Neuronal stem cell (in vitro differentiated cells): ENCODE measurements at regions not wholly inside any gene's neighbourhood (a gene's known extent, or its start where the extent isn't known, plus 50 kb on each side); places are given as distances from the start of the nearest gene placed in this dataset.

ENCODE experiments used
- DNase-seq: peaks from one replicate; pipeline ENCODE4 v3.0.0-alpha.2; 2013; ENCODE audit warnings: low spot score
- H2AFZ ChIP-seq: one replicate; pipeline ENCODE4 v1.6.1; 2013; ENCODE audit warnings: mild to moderate bottlenecking, low read length, inconsistent platforms
- H2AK5ac ChIP-seq: 2 replicates; pipeline ENCODE4 v1.6.1; 2013; ENCODE audit warnings: low read depth, mild to moderate bottlenecking, inconsistent platforms, low read length, moderate library complexity, mixed read lengths
- H2BK120ac ChIP-seq: 2 replicates; pipeline ENCODE4 v1.6.1; 2013; ENCODE audit warnings: low read depth, mild to moderate bottlenecking, inconsistent platforms, low read length, moderate library complexity, mixed read lengths
- H2BK12ac ChIP-seq: one replicate; pipeline ENCODE4 v1.6.1; 2013; ENCODE audit warnings: low read length, inconsistent platforms
- H2BK15ac ChIP-seq: 2 replicates; pipeline ENCODE4 v1.6.1; 2013; ENCODE audit warnings: mild to moderate bottlenecking, low read length, inconsistent platforms, mixed read lengths
- H2BK5ac ChIP-seq: one replicate; pipeline ENCODE4 v1.6.1; 2013; ENCODE audit warnings: inconsistent platforms, mild to moderate bottlenecking, low read length, moderate library complexity
- H3K14ac ChIP-seq: one replicate; pipeline ENCODE4 v1.6.1; 2013; ENCODE audit warnings: low read length, inconsistent platforms
- H3K18ac ChIP-seq: 2 replicates; pipeline ENCODE4 v1.6.1; 2013; ENCODE audit warnings: low read length, inconsistent platforms
- H3K23ac ChIP-seq: 2 replicates; pipeline ENCODE4 v1.6.1; 2013; ENCODE audit warnings: low read depth, mild to moderate bottlenecking, mixed read lengths, low read length, inconsistent platforms; ENCODE audit not compliant: poor library complexity
- H3K27ac ChIP-seq: replicated peaks from 3 replicates; pipeline ENCODE4 v1.5.1; 2013; ENCODE audit warnings: low read length, inconsistent platforms
- H3K27me3 ChIP-seq, 3 experiments: 2 replicates each; pipeline ENCODE4 v1.6.1; 2013; ENCODE audit warnings: low read length in 3 of 3, mild to moderate bottlenecking in 2 of 3, inconsistent platforms in 1 of 3, low read depth in 1 of 3, mixed read lengths in 1 of 3, moderate library complexity in 1 of 3; ENCODE audit not compliant: control insufficient read depth in 3 of 3, insufficient read depth in 3 of 3
- H3K36me3 ChIP-seq, 2 donors: replicated peaks in 1 of 2; 2 replicates each; pipeline ENCODE4 v1.6.1; 2013; ENCODE audit warnings: low read length in 2 of 2; ENCODE audit not compliant: control insufficient read depth in 2 of 2, insufficient read depth in 2 of 2
- H3K4ac ChIP-seq: 2 replicates; pipeline ENCODE4 v1.6.1; 2013; ENCODE audit warnings: inconsistent platforms, mild to moderate bottlenecking, low read length, moderate library complexity
- H3K4me1 ChIP-seq, 2 donors: 1 replicate in 1 of 2; 2 replicates in 1 of 2; pipeline ENCODE4 v1.6.1; 2013; ENCODE audit warnings: low read length in 2 of 2, low read depth in 1 of 2; ENCODE audit not compliant: control insufficient read depth in 2 of 2, insufficient read depth in 1 of 2
- H3K4me2 ChIP-seq: one replicate; pipeline ENCODE4 v1.6.1; 2013; ENCODE audit warnings: mild to moderate bottlenecking, low read length, inconsistent platforms; ENCODE audit not compliant: insufficient read depth, poor library complexity, severe bottlenecking
- H3K4me3 ChIP-seq, 2 donors: 2 replicates each; pipeline ENCODE4 v1.5.1; 2013; ENCODE audit warnings: low read length in 2 of 2, mild to moderate bottlenecking in 2 of 2, inconsistent platforms in 1 of 2, moderate library complexity in 1 of 2
- H3K79me1 ChIP-seq: one replicate; pipeline ENCODE4 v1.6.1; 2013; ENCODE audit warnings: low read depth, mild to moderate bottlenecking, inconsistent platforms, low read length, moderate library complexity
- H3K9ac ChIP-seq: one replicate; pipeline ENCODE4 v1.6.1; 2013; ENCODE audit warnings: mild to moderate bottlenecking, low read depth, low read length, inconsistent platforms; ENCODE audit not compliant: poor library complexity
- H3K9me3 ChIP-seq, 2 donors: replicated peaks in 1 of 2; 2 replicates each; pipeline versions ENCODE3 to v1.6.1; 2013; ENCODE audit warnings: low read length in 2 of 2, mild to moderate bottlenecking in 2 of 2, inconsistent platforms in 1 of 2, low read depth in 1 of 2, mixed read lengths in 1 of 2, moderate library complexity in 1 of 2; ENCODE audit not compliant: control insufficient read depth in 2 of 2, insufficient read depth in 1 of 2
- H4K8ac ChIP-seq: one replicate; pipeline ENCODE4 v1.6.1; 2013; ENCODE audit warnings: low read depth, mild to moderate bottlenecking, inconsistent platforms, low read length, moderate library complexity
- H4K91ac ChIP-seq: one replicate; pipeline ENCODE4 v1.6.1; 2013; ENCODE audit warnings: low read length, low read depth, mild to moderate bottlenecking, inconsistent platforms; ENCODE audit not compliant: poor library complexity
- WGBS, 2 donors: extraction: QIAGEN DNeasy Blood & Tissue Kit; methylation state at CpG; one replicate each; pipeline ENCODE4 v1.1.7; 2013; ENCODE audit warnings: missing lambda C conversion rate in 2 of 2, mixed read lengths in 1 of 2; ENCODE audit not compliant: insufficient read length in 2 of 2, insufficient replicate concordance in 1 of 2; ENCODE audit errors: extremely low coverage in 2 of 2; 5-methylcytosine and 5-hydroxymethylcytosine counted together

DNA sequence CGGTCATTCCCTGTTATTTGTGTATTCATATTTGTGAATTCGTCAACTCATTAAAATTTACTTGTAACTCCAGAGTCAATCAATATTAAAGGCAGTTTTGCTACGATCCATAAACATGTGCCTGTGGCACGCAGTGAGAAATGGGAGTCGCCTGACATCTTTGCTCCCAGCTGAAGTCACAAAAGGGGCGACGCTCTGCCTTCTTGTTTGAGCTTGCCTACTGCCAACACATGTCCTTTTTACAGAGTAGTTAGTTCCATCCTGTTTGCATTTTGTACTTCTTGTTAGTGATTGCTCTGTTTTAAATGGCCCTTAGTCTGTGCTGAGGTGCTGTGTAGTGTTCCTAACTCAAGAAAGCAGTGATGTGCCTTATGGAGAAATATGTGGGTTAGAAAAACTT is 305.3 kb downstream of the ETS1 start:
- Histone ChIP-seq H2AK5ac (no peak overlapping the region), H2AFZ (no peak overlapping the region), H3K27me3 (no peaks in the 10 kb centered on the region), H3K36me3 (no peaks in the 10 kb centered on the region), H3K27ac (no peak overlapping the region), H3K4me3 (no peak overlapping the region), H3K9me3 (no peaks in the 10 kb centered on the region), H2BK5ac (no peak overlapping the region), H4K91ac (no peak overlapping the region), H3K23ac (no peak overlapping the region), H3K18ac (no peak overlapping the region), H2BK120ac (no peak overlapping the region), H4K8ac (no peak overlapping the region), H2BK15ac (no peak overlapping the region), H3K4ac (no peak overlapping the region), H2BK12ac (no peak overlapping the region), H3K4me1 (no peaks in the 10 kb centered on the region), H3K79me1 (no peaks in the 10 kb centered on the region), H3K14ac (no peak overlapping the region), H3K9ac (no peak overlapping the region), H3K4me2 (no peak overlapping the region)
- no CpG with 5 or more reads among the region's 7 CpGs for WGBS, 2 donors
- no peak for DNase-seq

DNA sequence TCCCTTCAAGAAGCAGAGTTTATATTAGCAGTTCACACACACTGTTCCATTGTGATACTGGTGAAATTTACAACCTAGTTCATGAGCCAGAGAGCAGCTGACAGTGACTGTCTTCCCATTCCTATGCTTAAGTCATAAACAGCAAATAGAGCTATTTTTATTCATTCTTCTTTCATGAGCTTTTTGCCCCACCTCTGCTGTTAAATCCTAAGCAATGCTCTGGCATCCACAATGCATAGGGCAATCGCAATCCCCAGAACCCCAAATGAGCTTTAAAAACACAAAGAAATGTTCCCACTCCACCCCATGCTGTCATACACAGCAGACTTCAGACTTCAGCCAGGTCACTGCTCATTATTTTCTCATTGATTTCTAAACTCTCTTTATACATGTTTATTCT is 307.5 kb downstream of the ETS1 start:
- no peak overlapping the region for H4K91ac ChIP-seq
- H3K18ac ChIP-seq: no peak overlapping the region
- H2BK15ac ChIP-seq: no peak overlapping the region
- no peak overlapping the region for H2BK5ac ChIP-seq
- no peak overlapping the region for H2BK120ac ChIP-seq
- H3K4me3 ChIP-seq: no peak overlapping the region
- H3K27me3 ChIP-seq: no peaks in the 10 kb centered on the region
- no peaks in the 10 kb centered on the region for H3K36me3 ChIP-seq
- H3K9me3 ChIP-seq: peaks cover 0 to 6% of the 10 kb centered on the region in 2 donors
- H4K8ac ChIP-seq: no peak overlapping the region
- no peak overlapping the region for H2BK12ac ChIP-seq
- no peaks in the 10 kb centered on the region for H3K79me1 ChIP-seq
- no peak overlapping the region for H3K14ac ChIP-seq
- no peaks in the 10 kb centered on the region for H3K4me1 ChIP-seq
- no peak overlapping the region for H2AFZ ChIP-seq
- no peak overlapping the region for H2AK5ac ChIP-seq
- H3K27ac ChIP-seq: no peak overlapping the region
- WGBS, 2 donors: no CpG with 5 or more reads among the region's 1 CpG
- DNase-seq: no peak
- H3K9ac ChIP-seq: no peak overlapping the region
- H3K4me2 ChIP-seq: no peak overlapping the region
- H3K23ac ChIP-seq: no peak overlapping the region
- no peak overlapping the region for H3K4ac ChIP-seq

DNA sequence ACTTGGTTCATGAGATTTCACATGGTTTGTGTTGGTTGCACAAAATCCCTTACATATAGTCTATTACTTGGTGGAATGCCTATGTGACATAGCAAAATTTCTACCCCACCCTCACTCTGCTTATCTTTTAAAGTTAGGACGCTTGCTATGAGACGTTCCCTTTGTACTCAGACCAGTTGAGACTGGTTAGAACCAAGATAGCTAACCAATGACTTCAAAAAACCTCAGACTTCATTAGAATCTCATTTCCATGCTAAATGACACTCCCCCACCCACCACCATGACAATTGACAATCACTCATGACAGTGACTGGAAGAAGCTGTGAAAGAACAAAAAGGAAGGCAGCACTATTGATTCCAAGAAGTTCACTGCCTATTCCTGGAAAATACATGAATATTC is 313.6 kb downstream of the ETS1 start:
- H3K79me1 ChIP-seq: no peaks in the 10 kb centered on the region
- no peak overlapping the region for H4K8ac ChIP-seq
- H3K9ac ChIP-seq: no peak overlapping the region
- WGBS, 2 donors: no CpG with 5 or more reads among the region's 2 CpGs
- peaks cover 0 to 7% of the 10 kb centered on the region in 2 donors for H3K9me3 ChIP-seq
- no peak overlapping the region for H3K27ac ChIP-seq
- H2AFZ ChIP-seq: no peak overlapping the region
- H2BK12ac ChIP-seq: no peak overlapping the region
- H2AK5ac ChIP-seq: no peak overlapping the region
- H3K4me2 ChIP-seq: no peak overlapping the region
- no peak for DNase-seq
- no peak overlapping the region for H3K18ac ChIP-seq
- no peak overlapping the region for H3K4me3 ChIP-seq
- no peaks in the 10 kb centered on the region for H3K36me3 ChIP-seq
- no peak overlapping the region for H3K23ac ChIP-seq
- H2BK120ac ChIP-seq: no peak overlapping the region
- H3K4me1 ChIP-seq: no peaks in the 10 kb centered on the region
- no peak overlapping the region for H3K4ac ChIP-seq
- H3K27me3 ChIP-seq: no peaks in the 10 kb centered on the region
- H4K91ac ChIP-seq: no peak overlapping the region
- no peak overlapping the region for H3K14ac ChIP-seq
- no peak overlapping the region for H2BK5ac ChIP-seq
- no peak overlapping the region for H2BK15ac ChIP-seq

DNA sequence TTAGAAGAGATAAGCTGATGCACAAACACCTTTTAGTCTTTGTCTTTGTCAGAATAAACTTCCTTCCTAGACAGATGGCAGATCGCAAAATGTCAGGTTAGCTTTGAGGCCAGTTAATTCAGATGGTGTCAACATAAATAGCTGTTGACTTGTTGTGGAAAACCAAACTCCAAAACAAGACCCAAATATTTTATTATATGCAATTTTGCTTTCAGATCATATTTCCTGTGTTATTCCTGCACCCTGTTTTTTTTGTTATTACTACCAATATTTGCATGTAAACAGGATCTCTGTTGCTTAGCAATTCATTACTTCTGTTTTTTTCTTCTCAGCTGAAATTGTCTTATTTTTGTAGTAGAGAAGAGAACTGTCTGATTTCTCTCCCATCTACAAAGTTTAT is 316.0 kb downstream of the ETS1 start:
- H3K4ac ChIP-seq: no peak overlapping the region
- no peak for DNase-seq
- H3K4me3 ChIP-seq: no peak overlapping the region
- no CpG with 5 or more reads among the region's 1 CpG for WGBS, 2 donors
- no peak overlapping the region for H3K27ac ChIP-seq
- H2AFZ ChIP-seq: no peak overlapping the region
- no peak overlapping the region for H3K23ac ChIP-seq
- no peak overlapping the region for H3K18ac ChIP-seq
- no peak overlapping the region for H4K8ac ChIP-seq
- H4K91ac ChIP-seq: no peak overlapping the region
- no peak overlapping the region for H2BK120ac ChIP-seq
- no peaks in the 10 kb centered on the region for H3K4me1 ChIP-seq
- no peak overlapping the region for H3K14ac ChIP-seq
- H3K4me2 ChIP-seq: no peak overlapping the region
- H2BK5ac ChIP-seq: no peak overlapping the region
- H3K36me3 ChIP-seq: no peaks in the 10 kb centered on the region
- H2BK15ac ChIP-seq: no peak overlapping the region
- no peak overlapping the region for H2BK12ac ChIP-seq
- H2AK5ac ChIP-seq: no peak overlapping the region
- H3K9ac ChIP-seq: no peak overlapping the region
- peaks cover 0 to 5% of the 10 kb centered on the region in 2 donors for H3K9me3 ChIP-seq
- H3K27me3 ChIP-seq: no peaks in the 10 kb centered on the region
- H3K79me1 ChIP-seq: no peaks in the 10 kb centered on the region
